ENCODE measurements at regions not wholly inside any gene's neighbourhood (a gene's known extent, or its start where the extent isn't known, plus 50 kb on each side); places are given as distances from the start of the nearest gene placed in this dataset.

GRCh38 chr2:47270421-47270820 lies 94.1 kb upstream of the CALM2 start:
- TF ChIP-seq POLR2A (IDR thresholded peaks at IDR 0.05) (no peak), CTCF (IDR thresholded peaks at IDR 0.05) (no peak), EP300 (IDR thresholded peaks at IDR 0.05) (no peak)

All from stomach (tissue), 4 donors.